Uterus (tissue), 3 donors: ENCODE measurements at regions not wholly inside any gene's neighbourhood (a gene's known extent, or its start where the extent isn't known, plus 50 kb on each side); places are given as distances from the start of the nearest gene placed in this dataset.

Experiments used
- DNase-seq, 2 donors: peaks; one replicate each; pipeline ENCODE4 v3.0.0-alpha.2; 2019 to 2020
- H3K27ac ChIP-seq, 2 donors: fragments of 200-600 bp; sonication (generic); 1 replicate in 1 of 2; 2 replicates in 1 of 2; pipeline ENCODE4 v1.5.1; 2016 to 2018
- H3K27me3 ChIP-seq, 2 donors: fragments of 200-600 bp; sonication (generic); one replicate each; pipeline ENCODE4 v1.5.1; 2018 to 2019; ENCODE audit warnings: control low read depth in 1 of 2
- H3K36me3 ChIP-seq, 2 donors: fragments of 200-600 bp; sonication (generic); one replicate each; pipeline ENCODE4 v1.5.1; 2019; ENCODE audit warnings: control low read depth in 1 of 2
- H3K4me1 ChIP-seq, 2 donors: fragments of 200-600 bp; sonication (generic); one replicate each; pipeline ENCODE4 v1.5.1; 2018 to 2019; ENCODE audit warnings: control low read depth in 1 of 2
- H3K4me3 ChIP-seq, 2 donors: fragments of 200-600 bp; sonication (generic); 1 replicate in 1 of 2; 2 replicates in 1 of 2; pipeline ENCODE4 v1.5.1; 2018 to 2019; ENCODE audit warnings: mild to moderate bottlenecking in 1 of 2
- H3K9me3 ChIP-seq, 2 donors: fragments of 200-600 bp; sonication (generic); one replicate each; pipeline ENCODE4 v1.5.1; 2019; ENCODE audit warnings: control low read depth in 1 of 2
- POLR2A ChIP-seq, 2 donors: fragments of 450-650 bp; IDR thresholded peaks; one replicate each; pipeline ENCODE4 v1.6.1; 2016; ENCODE audit warnings: antibody characterized with exemption in 2 of 2, mild to moderate bottlenecking in 1 of 2, moderate library complexity in 1 of 2
- intact Hi-C: fragments of 100-400 bp; cut with DNase I; formaldehyde crosslinking; loops from one replicate; pipeline ENCODE4 v1.15.1; 2023; ENCODE audit warnings: low total_unique reads
- TF ChIP-seq, protein P1 (sequence below), 4 experiments: fragments of 200-600 bp in 2 of 4; fragments of 450-650 bp in 2 of 4; sonication (generic) in 2 of 4; IDR thresholded peaks; one replicate each; pipeline ENCODE4 v1.5.1; 2016 to 2019; ENCODE audit warnings: antibody characterized with exemption in 4 of 4, mild to moderate bottlenecking in 2 of 4, moderate library complexity in 1 of 4
- donor health status: DM: yes; HTN: yes; CAD: no.

DNA sequence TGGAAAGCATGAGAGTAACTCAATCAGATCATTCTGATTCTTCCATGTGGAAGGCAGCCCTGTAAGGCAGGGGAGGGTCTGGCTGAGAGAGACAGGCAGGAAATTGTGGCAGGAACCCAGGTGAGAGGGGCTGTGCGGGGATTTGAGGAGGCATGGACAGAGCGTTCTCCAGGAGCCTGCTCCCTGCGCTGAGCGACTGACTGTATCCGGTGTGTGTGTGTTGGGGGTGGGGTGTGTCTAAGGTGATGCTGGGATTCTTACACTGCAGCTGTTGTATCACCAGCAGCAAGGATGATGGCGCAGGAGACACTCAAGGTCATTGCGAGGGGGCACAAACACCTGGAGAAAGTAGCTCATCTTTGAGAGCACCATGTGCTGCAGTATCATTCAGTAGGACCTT, 128.5 kb downstream of the RHOU start:
- no peaks in the 10 kb centered on the region for H3K36me3 ChIP-seq
- H3K27me3 ChIP-seq, result no peaks in the 10 kb centered on the region
- H3K4me1 ChIP-seq, result peaks cover 0 to 2% of the 10 kb centered on the region in 2 donors
- H3K4me3 ChIP-seq, result no peak overlapping the region
- intact Hi-C loops, result no loop called here
- DNase-seq, result no peak
- TF ChIP-seq, protein P1, sequence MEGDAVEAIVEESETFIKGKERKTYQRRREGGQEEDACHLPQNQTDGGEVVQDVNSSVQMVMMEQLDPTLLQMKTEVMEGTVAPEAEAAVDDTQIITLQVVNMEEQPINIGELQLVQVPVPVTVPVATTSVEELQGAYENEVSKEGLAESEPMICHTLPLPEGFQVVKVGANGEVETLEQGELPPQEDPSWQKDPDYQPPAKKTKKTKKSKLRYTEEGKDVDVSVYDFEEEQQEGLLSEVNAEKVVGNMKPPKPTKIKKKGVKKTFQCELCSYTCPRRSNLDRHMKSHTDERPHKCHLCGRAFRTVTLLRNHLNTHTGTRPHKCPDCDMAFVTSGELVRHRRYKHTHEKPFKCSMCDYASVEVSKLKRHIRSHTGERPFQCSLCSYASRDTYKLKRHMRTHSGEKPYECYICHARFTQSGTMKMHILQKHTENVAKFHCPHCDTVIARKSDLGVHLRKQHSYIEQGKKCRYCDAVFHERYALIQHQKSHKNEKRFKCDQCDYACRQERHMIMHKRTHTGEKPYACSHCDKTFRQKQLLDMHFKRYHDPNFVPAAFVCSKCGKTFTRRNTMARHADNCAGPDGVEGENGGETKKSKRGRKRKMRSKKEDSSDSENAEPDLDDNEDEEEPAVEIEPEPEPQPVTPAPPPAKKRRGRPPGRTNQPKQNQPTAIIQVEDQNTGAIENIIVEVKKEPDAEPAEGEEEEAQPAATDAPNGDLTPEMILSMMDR (IDR thresholded peaks at IDR 0.05), result no peak
- TF ChIP-seq POLR2A (IDR thresholded peaks at IDR 0.05), result no peak
- H3K9me3 ChIP-seq, result no peaks in the 10 kb centered on the region
- H3K27ac ChIP-seq, result no peak overlapping the region

DNA sequence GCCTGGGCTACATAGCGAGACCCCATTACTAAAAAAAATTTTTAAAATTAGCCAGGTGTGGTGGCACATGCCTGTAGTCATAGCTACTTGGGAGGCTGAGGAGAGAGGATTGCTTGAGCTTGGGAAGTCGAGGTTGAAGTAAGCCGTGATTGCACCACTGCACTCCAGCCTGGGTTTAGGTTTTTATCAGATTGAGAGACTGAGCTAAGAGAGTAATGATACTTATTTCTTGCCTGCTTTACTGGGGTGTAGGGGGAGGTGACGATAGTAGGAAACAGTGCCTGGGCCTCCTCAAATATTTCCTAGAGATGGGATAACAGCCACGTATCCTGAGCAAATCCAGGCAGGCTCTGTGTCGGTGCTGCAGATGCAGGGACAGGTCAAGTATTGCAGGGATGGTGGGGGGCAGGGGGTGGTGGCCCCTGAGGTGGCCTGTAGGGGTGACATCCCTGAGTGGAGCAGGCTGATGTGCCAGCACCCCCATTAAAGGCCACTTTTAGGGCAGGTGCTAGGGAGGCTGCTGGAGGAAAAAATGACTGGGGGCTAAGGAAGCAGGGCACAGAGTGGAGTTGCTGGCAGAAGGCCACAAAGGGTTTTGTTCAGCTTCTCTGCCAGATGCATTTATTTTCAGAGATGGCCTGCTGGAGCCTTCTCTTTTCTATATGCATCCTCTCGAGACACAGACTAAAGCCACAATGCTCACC, 130.5 kb downstream of the RHOU start:
- TF ChIP-seq, protein P1 (IDR thresholded peaks at IDR 0.05), result no peak
- TF ChIP-seq POLR2A (IDR thresholded peaks at IDR 0.05), result no peak

DNA sequence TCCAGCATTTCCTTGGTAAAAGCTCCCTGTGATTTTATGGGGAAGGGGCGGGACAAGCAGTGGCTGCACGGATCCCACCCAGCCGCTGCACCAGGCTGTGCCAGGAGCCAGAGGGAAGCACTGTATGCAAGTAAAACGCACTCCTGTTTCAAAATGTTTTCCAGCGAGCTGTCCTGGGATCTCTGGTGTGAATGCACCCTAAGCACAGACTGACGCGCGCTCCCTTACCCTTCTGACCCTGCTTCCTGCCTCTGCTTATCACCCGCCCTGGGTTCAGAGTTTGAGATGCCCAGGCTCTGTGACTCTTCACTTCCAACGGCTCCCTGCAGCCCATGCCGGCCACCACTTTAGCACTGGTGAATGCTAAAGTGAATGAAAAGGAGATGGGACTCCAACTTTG, 131.2 kb downstream of the RHOU start:
- H3K4me3 ChIP-seq, result no peak overlapping the region
- TF ChIP-seq, protein P1 (IDR thresholded peaks at IDR 0.05), result no peak
- no peak for TF ChIP-seq POLR2A (IDR thresholded peaks at IDR 0.05)
- H3K27ac ChIP-seq, result no peak overlapping the region
- no peaks in the 10 kb centered on the region for H3K4me1 ChIP-seq
- no peaks in the 10 kb centered on the region for H3K36me3 ChIP-seq
- intact Hi-C loops, result no loop called here
- no peak for DNase-seq
- no peaks in the 10 kb centered on the region for H3K27me3 ChIP-seq
- no peaks in the 10 kb centered on the region for H3K9me3 ChIP-seq

More for the DNA sequence above, 130.5 kb downstream of the RHOU start:
- Histone ChIP-seq H3K27ac (no peak overlapping the region), H3K4me1 (peaks cover 0 to 2% of the 10 kb centered on the region in 2 donors), H3K4me3 (no peak overlapping the region), H3K27me3 (no peaks in the 10 kb centered on the region), H3K9me3 (no peaks in the 10 kb centered on the region), H3K36me3 (no peaks in the 10 kb centered on the region)
- DNase-seq, result no peak
- intact Hi-C loops, result no loop called here

DNA sequence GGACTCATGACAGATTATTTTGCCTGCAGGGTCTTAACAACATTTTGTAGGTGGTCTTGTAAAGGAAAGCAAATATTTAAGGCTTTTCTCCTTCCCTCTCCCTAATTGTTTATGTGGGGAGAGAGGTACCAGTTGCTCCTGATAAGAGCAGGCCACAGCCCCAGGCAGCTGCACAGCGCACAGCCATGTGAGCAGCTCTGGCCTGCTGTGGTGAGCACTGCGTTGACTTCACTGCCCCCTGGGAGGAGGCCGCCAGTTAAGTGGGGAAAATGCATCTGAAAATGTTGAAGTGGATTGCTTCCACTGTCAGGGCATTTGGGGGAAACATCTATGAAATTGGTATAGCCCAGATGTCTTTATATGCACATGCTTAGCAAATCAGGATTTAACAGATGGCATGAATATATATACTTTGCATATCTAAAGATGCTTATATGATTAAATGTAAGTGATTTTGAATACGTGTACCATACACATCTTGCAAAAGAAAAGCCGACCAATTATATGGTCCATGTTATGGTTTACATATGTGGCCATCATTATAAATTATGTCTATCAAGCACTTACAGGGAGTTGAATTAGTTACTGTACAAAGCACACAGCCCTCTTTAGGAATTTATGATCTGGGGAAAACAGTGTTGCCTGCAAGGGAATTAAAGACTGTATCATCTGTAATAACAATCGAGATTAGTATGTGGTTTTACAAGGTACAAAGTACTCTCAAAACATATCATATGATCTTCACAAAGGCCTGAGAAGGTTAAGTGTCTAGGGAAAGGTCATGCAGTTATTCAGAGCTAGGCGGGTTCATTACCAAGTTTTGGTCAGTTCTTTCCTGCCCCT, 132.1 kb downstream of the RHOU start:
- intact Hi-C loops, result no loop called here
- Histone ChIP-seq H3K4me1 (no peaks in the 10 kb centered on the region), H3K27me3 (no peaks in the 10 kb centered on the region), H3K4me3 (no peak overlapping the region), H3K27ac (no peak overlapping the region), H3K36me3 (no peaks in the 10 kb centered on the region), H3K9me3 (no peaks in the 10 kb centered on the region)
- TF ChIP-seq, protein P1 (IDR thresholded peaks at IDR 0.05), result no peak
- no peak for TF ChIP-seq POLR2A (IDR thresholded peaks at IDR 0.05)
- DNase-seq, result no peak
